Mammary epithelial cell (primary cell): ENCODE measurements at regions not wholly inside any gene's neighbourhood (a gene's known extent, or its start where the extent isn't known, plus 50 kb on each side); places are given as distances from the start of the nearest gene placed in this dataset.

ENCODE experiments used
- EZH2 ChIP-seq: IDR thresholded peaks from 2 replicates; pipeline ENCODE4 v1.6.1; 2012; ENCODE audit warnings: low read length, inconsistent platforms, borderline replicate concordance
- TF ChIP-seq, protein P1 (sequence below), 2 donors: IDR thresholded peaks in 1 of 2; conservative IDR thresholded peaks in 1 of 2; 2 replicates each; pipeline ENCODE4 v1.5.1; 2011 to 2012; ENCODE audit warnings: inconsistent platforms in 2 of 2, low read length in 2 of 2, mild to moderate bottlenecking in 2 of 2, control low read depth in 1 of 2, low read depth in 1 of 2; ENCODE audit not compliant: insufficient read depth in 1 of 2; ENCODE audit errors: extremely low read depth in 1 of 2

DNA sequence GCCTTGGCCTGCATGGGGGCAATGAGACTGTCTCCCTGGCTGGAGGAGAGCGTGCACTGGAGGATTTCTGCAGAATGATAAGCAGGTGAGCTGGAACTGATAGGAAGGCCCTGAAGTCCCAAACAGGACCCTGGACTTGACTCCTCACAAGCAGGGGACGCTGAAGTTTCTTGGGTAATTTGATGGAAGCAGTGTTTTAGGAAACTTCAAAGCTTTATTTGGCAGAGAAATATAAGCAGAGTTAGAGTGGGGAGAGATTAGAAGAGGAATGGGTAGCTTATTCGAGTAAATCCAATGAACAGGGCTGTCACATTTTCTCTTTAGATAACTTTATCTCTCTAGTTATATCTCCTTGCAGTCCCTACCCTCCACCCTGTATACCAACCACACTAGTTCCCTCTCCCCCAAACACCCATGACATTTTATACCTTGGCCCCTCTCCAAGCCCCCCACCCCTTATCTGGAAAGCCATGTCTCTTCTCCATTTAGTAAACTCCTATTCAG lies 73.6 kb upstream of the IGFBP5 start:
- TF ChIP-seq, protein P1, sequence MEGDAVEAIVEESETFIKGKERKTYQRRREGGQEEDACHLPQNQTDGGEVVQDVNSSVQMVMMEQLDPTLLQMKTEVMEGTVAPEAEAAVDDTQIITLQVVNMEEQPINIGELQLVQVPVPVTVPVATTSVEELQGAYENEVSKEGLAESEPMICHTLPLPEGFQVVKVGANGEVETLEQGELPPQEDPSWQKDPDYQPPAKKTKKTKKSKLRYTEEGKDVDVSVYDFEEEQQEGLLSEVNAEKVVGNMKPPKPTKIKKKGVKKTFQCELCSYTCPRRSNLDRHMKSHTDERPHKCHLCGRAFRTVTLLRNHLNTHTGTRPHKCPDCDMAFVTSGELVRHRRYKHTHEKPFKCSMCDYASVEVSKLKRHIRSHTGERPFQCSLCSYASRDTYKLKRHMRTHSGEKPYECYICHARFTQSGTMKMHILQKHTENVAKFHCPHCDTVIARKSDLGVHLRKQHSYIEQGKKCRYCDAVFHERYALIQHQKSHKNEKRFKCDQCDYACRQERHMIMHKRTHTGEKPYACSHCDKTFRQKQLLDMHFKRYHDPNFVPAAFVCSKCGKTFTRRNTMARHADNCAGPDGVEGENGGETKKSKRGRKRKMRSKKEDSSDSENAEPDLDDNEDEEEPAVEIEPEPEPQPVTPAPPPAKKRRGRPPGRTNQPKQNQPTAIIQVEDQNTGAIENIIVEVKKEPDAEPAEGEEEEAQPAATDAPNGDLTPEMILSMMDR (conservative IDR thresholded peaks at IDR 0.05 in 1 of 2, IDR thresholded peaks at IDR 0.05 in 1 of 2; ENCODE audit: extremely low read depth in 1 of 2, insufficient read depth in 1 of 2, low read depth in 1 of 2, low read length in 2 of 2) = no peak
- TF ChIP-seq EZH2 = no peak
